Mesendoderm (in vitro differentiated cells): ENCODE measurements at regions not wholly inside any gene's neighbourhood (a gene's known extent, or its start where the extent isn't known, plus 50 kb on each side); places are given as distances from the start of the nearest gene placed in this dataset.
A peak's percentile ranks its signal among the peaks of the same experiment; 100 is the strongest.
"Not testable (repeated sequence)": the region's sequence is repeated elsewhere in the genome, so short reads cannot be mapped to it uniquely, and the experiment has no call there.

Source experiments
- DNase-seq: peaks from one replicate; pipeline ENCODE4 v3.0.0; 2013
- H2AK5ac ChIP-seq: 2 replicates; pipeline ENCODE4 v1.6.1; 2013; ENCODE audit warnings: low read length, inconsistent platforms
- H2BK120ac ChIP-seq: 2 replicates; pipeline ENCODE4 v1.6.1; 2013; ENCODE audit warnings: low read depth, mild to moderate bottlenecking, low read length, moderate library complexity, mixed read lengths
- H2BK15ac ChIP-seq: replicated peaks from 2 replicates; pipeline ENCODE4 v1.6.1; 2013; ENCODE audit warnings: low read depth, mild to moderate bottlenecking, moderate library complexity
- H2BK5ac ChIP-seq: 2 replicates; pipeline ENCODE4 v1.6.1; 2013; ENCODE audit warnings: low read length, inconsistent platforms
- H3K18ac ChIP-seq: 2 replicates; pipeline ENCODE4 v1.6.1; 2013; ENCODE audit warnings: mild to moderate bottlenecking, low read length, mixed read lengths
- H3K23ac ChIP-seq: one replicate; pipeline ENCODE4 v1.6.1; 2013; ENCODE audit warnings: low read length
- H3K27ac ChIP-seq: 2 replicates; pipeline ENCODE4 v1.5.1; 2013; ENCODE audit warnings: low read depth, mild to moderate bottlenecking, inconsistent platforms, low read length, moderate library complexity
- H3K27me3 ChIP-seq: 2 replicates; pipeline ENCODE4 v1.6.1; 2013; ENCODE audit warnings: low read length, control low read depth, mild to moderate bottlenecking, inconsistent platforms; ENCODE audit not compliant: insufficient read depth, poor library complexity
- H3K36me3 ChIP-seq: 2 replicates; pipeline ENCODE4 v1.6.1; 2013; ENCODE audit warnings: low read length, inconsistent platforms; ENCODE audit not compliant: control insufficient read depth, insufficient read depth
- H3K4ac ChIP-seq: one replicate; pipeline ENCODE4 v1.6.1; 2013; ENCODE audit warnings: low read depth, mild to moderate bottlenecking, low read length, moderate library complexity
- H3K4me1 ChIP-seq: 2 replicates; pipeline ENCODE4 v1.6.1; 2013; ENCODE audit warnings: low read depth, low read length, inconsistent platforms; ENCODE audit not compliant: control insufficient read depth
- H3K4me2 ChIP-seq: 2 replicates; pipeline ENCODE4 v1.6.1; 2013; ENCODE audit warnings: low read length
- H3K4me3 ChIP-seq: 2 replicates; pipeline ENCODE4 v1.5.1; 2013; ENCODE audit warnings: mild to moderate bottlenecking, low read length
- H3K56ac ChIP-seq: one replicate; pipeline ENCODE4 v1.6.1; 2013; ENCODE audit warnings: low read length
- H3K79me1 ChIP-seq: 2 replicates; pipeline ENCODE4 v1.6.1; 2013; ENCODE audit warnings: low read length, inconsistent platforms
- H3K79me2 ChIP-seq: 2 replicates; pipeline ENCODE4 v1.6.1; 2013; ENCODE audit warnings: mild to moderate bottlenecking, low read length; ENCODE audit not compliant: control insufficient read depth, insufficient read depth
- H3K9ac ChIP-seq: 2 replicates; pipeline ENCODE4 v1.6.1; 2013; ENCODE audit warnings: low read length, inconsistent platforms
- H4K5ac ChIP-seq: one replicate; pipeline ENCODE4 v1.6.1; 2013; ENCODE audit warnings: low read length
- H4K8ac ChIP-seq: one replicate; pipeline ENCODE4 v1.6.1; 2013; ENCODE audit warnings: low read depth, mild to moderate bottlenecking, control low read depth, low read length, moderate library complexity
- WGBS: extraction: QIAGEN DNeasy Blood & Tissue Kit; methylation state at CpG from one replicate; pipeline ENCODE4 v1.1.7; 2013; ENCODE audit warnings: low lambda C conversion rate, missing lambda C conversion rate; ENCODE audit not compliant: insufficient coverage; ENCODE audit errors: extremely low coverage; 5-methylcytosine and 5-hydroxymethylcytosine counted together

DNA sequence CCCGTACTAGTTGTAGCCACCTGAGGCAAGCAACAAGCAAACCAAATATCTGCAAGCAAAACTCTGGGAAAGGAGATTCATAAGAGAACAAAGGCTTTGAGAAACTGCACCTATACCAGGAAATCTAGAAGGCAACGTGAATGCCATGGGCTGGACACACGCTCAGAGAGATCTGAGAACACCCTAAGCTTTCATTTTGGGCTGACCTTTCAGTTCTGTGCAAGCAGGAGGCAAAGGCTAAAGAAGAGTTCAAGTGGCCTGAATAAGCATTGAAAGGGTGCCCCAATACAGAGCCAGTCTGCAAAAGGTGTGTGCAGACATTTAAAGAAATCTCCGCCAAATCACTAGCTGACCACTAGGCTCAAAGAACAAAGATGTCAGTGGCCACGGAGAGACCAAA, 461.6 kb downstream of the PYDC2 start:
- Histone ChIP-seq H3K4me1 (peaks cover 5% of the 10 kb centered on the region), H3K4me3 (no peak overlapping the region), H2BK15ac (no peak overlapping the region), H3K79me2 (peaks cover 24% of the 10 kb centered on the region), H3K36me3 (no peaks in the 10 kb centered on the region), H2BK5ac (no peak overlapping the region), H3K18ac (peak overlapping the region; percentile 94), H2BK120ac (no peak overlapping the region), H4K5ac (no peak overlapping the region), H4K8ac (no peak overlapping the region), H3K27ac (peak overlapping the region; percentile 25), H3K56ac (peak overlapping the region; percentile 37), H3K27me3 (no peaks in the 10 kb centered on the region), H3K23ac (no peak overlapping the region), H2AK5ac (no peak overlapping the region), H3K4me2 (no peak overlapping the region), H3K4ac (peak overlapping the region; percentile 85), H3K79me1 (no peaks in the 10 kb centered on the region), H3K9ac (peak overlapping the region; percentile 15)
- no CpG with 5 or more reads among the region's 5 CpGs for WGBS
- DNase-seq, result no peak

DNA sequence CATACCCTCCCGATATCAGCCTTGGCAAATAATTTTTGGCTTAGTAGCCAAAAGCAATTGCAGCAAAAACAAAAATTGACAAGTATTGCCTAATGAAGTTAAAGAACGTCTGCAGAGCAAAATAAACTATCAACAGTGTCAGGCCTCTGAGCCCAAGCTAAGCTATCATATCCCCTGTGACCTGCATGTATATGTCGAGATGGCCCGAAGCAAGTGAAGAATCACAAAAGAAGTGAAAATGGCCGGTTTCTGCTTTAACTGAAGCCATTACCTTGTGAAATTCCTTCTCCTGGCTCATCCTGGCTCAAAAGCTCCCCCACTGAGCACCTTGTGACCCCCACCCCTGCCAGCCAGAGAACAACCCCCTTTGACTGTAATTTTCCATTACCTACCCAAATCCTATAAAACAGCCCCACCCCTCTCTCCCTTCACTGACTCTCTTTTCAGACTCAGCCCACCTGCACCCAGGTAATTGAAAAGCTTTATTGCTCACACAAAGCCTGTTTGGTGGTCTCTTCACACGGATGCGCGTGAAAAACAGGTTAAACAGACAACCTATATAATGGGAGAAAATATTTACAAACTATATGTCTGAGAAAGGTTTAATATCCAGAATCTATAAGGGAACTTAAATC, 466.3 kb downstream of the PYDC2 start:
- H2BK5ac ChIP-seq, H3K4me2 ChIP-seq, H3K36me3 ChIP-seq, H4K8ac ChIP-seq, H3K27me3 ChIP-seq, H4K5ac ChIP-seq, H3K4me1 ChIP-seq, H3K79me1 ChIP-seq, H2AK5ac ChIP-seq, H3K23ac ChIP-seq, H2BK15ac ChIP-seq: not testable (repeated sequence)
- Histone ChIP-seq H3K79me2 (peaks cover 16% of the 10 kb centered on the region), H3K56ac (peak overlapping the region; percentile 85), H3K4ac (peak overlapping the region; percentile 55), H2BK120ac (peak overlapping the region; percentile 94), H3K4me3 (peak overlapping the region; percentile 43), H3K18ac (peak overlapping the region; percentile 75), H3K9ac (peak overlapping the region; percentile 70), H3K27ac (peak overlapping the region; percentile 89)
- DNase-seq, result peak; percentile 76
- WGBS, result no CpG with 5 or more reads among the region's 8 CpGs

GRCh38 chr3:191927998-191928397, 467.0 kb downstream of the PYDC2 start:
- WGBS, result no CpG with 5 or more reads among the region's 6 CpGs
- DNase-seq, result peak; percentile 92

DNA sequence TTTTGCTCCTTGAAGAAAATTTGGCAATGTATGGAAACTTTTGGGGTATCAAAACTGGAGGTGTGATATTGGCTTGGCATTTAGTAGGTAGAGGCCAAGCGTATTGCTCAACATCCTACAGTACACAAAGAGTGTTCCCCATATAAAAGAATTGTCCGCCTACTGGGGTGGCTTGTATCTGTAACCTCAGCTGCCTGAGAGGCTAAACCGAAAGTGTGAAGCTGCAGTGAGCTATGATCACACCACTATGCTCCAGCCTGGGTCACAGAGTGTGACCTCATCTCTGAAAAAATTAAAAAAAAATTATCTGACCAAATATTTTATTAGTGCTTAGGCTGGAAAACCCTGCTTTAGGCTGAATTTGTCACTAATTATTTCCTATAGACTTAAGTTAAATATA, 483.9 kb downstream of the PYDC2 start:
- H2AK5ac ChIP-seq, result no peak overlapping the region
- H3K4me2 ChIP-seq, result no peak overlapping the region
- no peak overlapping the region for H3K27ac ChIP-seq
- no peak overlapping the region for H4K5ac ChIP-seq
- H3K4ac ChIP-seq, result no peak overlapping the region
- no peak overlapping the region for H4K8ac ChIP-seq
- no peaks in the 10 kb centered on the region for H3K79me2 ChIP-seq
- no peak overlapping the region for H3K9ac ChIP-seq
- H3K4me1 ChIP-seq, result no peaks in the 10 kb centered on the region
- no peaks in the 10 kb centered on the region for H3K79me1 ChIP-seq
- no peak overlapping the region for H3K23ac ChIP-seq
- WGBS, result no CpG with 5 or more reads among the region's 3 CpGs
- DNase-seq, result no peak
- H3K56ac ChIP-seq, result no peak overlapping the region
- H2BK5ac ChIP-seq, result no peak overlapping the region
- H2BK15ac ChIP-seq, result no peak overlapping the region
- peak overlapping the region; percentile 78 for H2BK120ac ChIP-seq
- no peak overlapping the region for H3K18ac ChIP-seq
- no peaks in the 10 kb centered on the region for H3K36me3 ChIP-seq
- H3K27me3 ChIP-seq, result no peaks in the 10 kb centered on the region
- no peak overlapping the region for H3K4me3 ChIP-seq

More at GRCh38 chr3:191927998-191928397, 467.0 kb downstream of the PYDC2 start:
- not testable (repeated sequence) for H3K56ac ChIP-seq, H2BK120ac ChIP-seq, H3K4me3 ChIP-seq, H4K5ac ChIP-seq, H3K9ac ChIP-seq, H4K8ac ChIP-seq, H3K79me2 ChIP-seq, H3K4me1 ChIP-seq, H3K27me3 ChIP-seq, H2BK5ac ChIP-seq, H3K36me3 ChIP-seq, H3K4me2 ChIP-seq, H3K18ac ChIP-seq, H3K23ac ChIP-seq, H2AK5ac ChIP-seq, H2BK15ac ChIP-seq, H3K79me1 ChIP-seq
- Histone ChIP-seq H3K4ac (peak overlapping the region; percentile 70), H3K27ac (peak overlapping the region; percentile 92)

- H2AK5ac ChIP-seq, result no peak overlapping the region
- H3K27me3 ChIP-seq, result no peaks in the 10 kb centered on the region
- no peak overlapping the region for H2BK120ac ChIP-seq
- H3K36me3 ChIP-seq, result no peaks in the 10 kb centered on the region
- H3K79me1 ChIP-seq, result no peaks in the 10 kb centered on the region
- no peaks in the 10 kb centered on the region for H3K79me2 ChIP-seq
- H2BK5ac ChIP-seq, result no peak overlapping the region
- H3K4me3 ChIP-seq, result no peak overlapping the region
- no peak overlapping the region for H3K27ac ChIP-seq
- H3K4ac ChIP-seq, result no peak overlapping the region
- no peak for DNase-seq
- H3K56ac ChIP-seq, result no peak overlapping the region
- H3K18ac ChIP-seq, result no peak overlapping the region
- H3K4me2 ChIP-seq, result no peak overlapping the region
- no peak overlapping the region for H3K9ac ChIP-seq
- H2BK15ac ChIP-seq, result no peak overlapping the region
- no peak overlapping the region for H4K5ac ChIP-seq
- no peaks in the 10 kb centered on the region for H3K4me1 ChIP-seq
- H4K8ac ChIP-seq, result no peak overlapping the region
- no peak overlapping the region for H3K23ac ChIP-seq
- WGBS, result no CpG with 5 or more reads among the region's 14 CpGs
Measured at GRCh38 chr3:191952186-191952585, 491.2 kb downstream of the PYDC2 start.

DNA sequence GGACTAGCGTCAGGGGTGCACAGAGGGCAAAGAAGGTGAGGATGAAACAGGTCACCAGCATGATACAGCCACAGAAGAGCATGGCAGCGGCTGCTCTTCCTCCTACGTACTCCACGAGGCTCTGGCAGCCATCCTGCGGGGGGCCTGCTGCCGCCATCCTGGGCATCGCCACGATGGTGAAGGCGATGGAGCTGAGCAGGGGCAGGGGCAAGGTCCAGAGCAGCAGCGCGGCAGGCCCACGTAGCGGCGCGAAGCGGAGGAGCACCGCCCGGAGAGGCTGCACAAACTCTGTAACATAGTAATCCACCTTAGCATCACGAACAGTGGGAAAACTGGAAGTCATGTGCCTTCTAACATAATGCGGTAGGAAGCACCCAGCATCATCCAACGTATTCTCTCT, 491.6 kb downstream of the PYDC2 start:
- Histone ChIP-seq H4K8ac (no peak overlapping the region), H3K23ac (no peak overlapping the region), H3K36me3 (no peaks in the 10 kb centered on the region), H3K79me2 (no peaks in the 10 kb centered on the region), H3K79me1 (no peaks in the 10 kb centered on the region), H3K27ac (no peak overlapping the region), H2BK120ac (no peak overlapping the region), H3K27me3 (no peaks in the 10 kb centered on the region), H2BK5ac (no peak overlapping the region), H2BK15ac (no peak overlapping the region), H3K56ac (no peak overlapping the region), H3K4ac (no peak overlapping the region), H3K4me3 (no peak overlapping the region), H3K18ac (no peak overlapping the region), H2AK5ac (no peak overlapping the region), H3K4me2 (no peak overlapping the region), H4K5ac (no peak overlapping the region), H3K9ac (no peak overlapping the region), H3K4me1 (no peaks in the 10 kb centered on the region)
- no CpG with 5 or more reads among the region's 21 CpGs for WGBS
- DNase-seq, result no peak
